ENCODE measurements at regions not wholly inside any gene's neighbourhood (a gene's known extent, or its start where the extent isn't known, plus 50 kb on each side); places are given as distances from the start of the nearest gene placed in this dataset.

- no peak for DNase-seq (ENCODE audit: low read depth)
Measured at GRCh38 chr14:98945611-98946570, 326.1 kb downstream of the BCL11B start.

GRCh38 chr14:98946940-98947339 lies 325.1 kb downstream of the BCL11B start:
- DNase-seq (ENCODE audit: low read depth), result no peak

GRCh38 chr14:98947911-98948595 lies 323.9 kb downstream of the BCL11B start:
- no peak for DNase-seq (ENCODE audit: low read depth)

GRCh38 chr14:98949051-98949450 lies 322.9 kb downstream of the BCL11B start:
- no peak for DNase-seq (ENCODE audit: low read depth)

- DNase-seq (ENCODE audit: low read depth), result no peak
Measured at GRCh38 chr14:98949481-98950135, 322.4 kb downstream of the BCL11B start.

- no peak for DNase-seq (ENCODE audit: low read depth)
Measured at GRCh38 chr14:98950353-98950895, 321.6 kb downstream of the BCL11B start.

- no peak for DNase-seq (ENCODE audit: low read depth)
Measured at GRCh38 chr14:98951031-98951430, 321.0 kb downstream of the BCL11B start.

GRCh38 chr14:98951521-98952152 lies 320.4 kb downstream of the BCL11B start:
- no peak for DNase-seq (ENCODE audit: low read depth)

- no peak for DNase-seq (ENCODE audit: low read depth)
Measured at GRCh38 chr14:98952593-98953350, 319.2 kb downstream of the BCL11B start.

GRCh38 chr14:98953551-98954348 lies 318.2 kb downstream of the BCL11B start:
- DNase-seq (ENCODE audit: low read depth), result no peak

- no peak for DNase-seq (ENCODE audit: low read depth)
Measured at GRCh38 chr14:98954349-98955000, 317.5 kb downstream of the BCL11B start.

GRCh38 chr14:98955036-98955740 lies 316.8 kb downstream of the BCL11B start:
- DNase-seq (ENCODE audit: low read depth), result no peak

GRCh38 chr14:98955741-98956070 lies 316.3 kb downstream of the BCL11B start:
- no peak for DNase-seq (ENCODE audit: low read depth)

- DNase-seq (ENCODE audit: low read depth), result no peak
Measured at GRCh38 chr14:98956181-98956580, 315.8 kb downstream of the BCL11B start.

- no peak for DNase-seq (ENCODE audit: low read depth)
Measured at GRCh38 chr14:98956661-98957060, 315.3 kb downstream of the BCL11B start.

- DNase-seq (ENCODE audit: low read depth), result no peak
Measured at GRCh38 chr14:98957211-98958047, 314.6 kb downstream of the BCL11B start.

- no peak for DNase-seq (ENCODE audit: low read depth)
Measured at GRCh38 chr14:98958048-98958631, 313.9 kb downstream of the BCL11B start.

GRCh38 chr14:98958632-98959031 lies 313.4 kb downstream of the BCL11B start:
- no peak for DNase-seq (ENCODE audit: low read depth)

Measured in T-helper 22 cell (primary cell).